HG02763 (cell line): ENCODE measurements at regions not wholly inside any gene's neighbourhood (a gene's known extent, or its start where the extent isn't known, plus 50 kb on each side); places are given as distances from the start of the nearest gene placed in this dataset.

Source experiments
- ATAC-seq: cut with Tn5 transposase; IDR thresholded peaks from one replicate; pipeline ENCODE4 v1.9.1; 2021; ENCODE audit warnings: mild to moderate bottlenecking, moderate library complexity; ENCODE audit not compliant: unreplicated experiment

GRCh38 chr15:47516972-47517371 is 200.3 kb upstream of the SEMA6D start:
- ATAC-seq, result no peak

- ATAC-seq, result no peak
Observed at GRCh38 chr15:47517737-47518136, 199.6 kb upstream of the SEMA6D start.

GRCh38 chr15:47523681-47524475 is 193.4 kb upstream of the SEMA6D start:
- ATAC-seq, result no peak

GRCh38 chr15:47529241-47529640 is 188.1 kb upstream of the SEMA6D start:
- no peak for ATAC-seq

GRCh38 chr15:47534673-47535072 is 182.6 kb upstream of the SEMA6D start:
- no peak for ATAC-seq

- ATAC-seq, result no peak
Observed at GRCh38 chr15:47541562-47541961, 175.7 kb upstream of the SEMA6D start.

- no peak for ATAC-seq
Observed at GRCh38 chr15:47542312-47542989, 174.9 kb upstream of the SEMA6D start.

- no peak for ATAC-seq
Observed at GRCh38 chr15:47548231-47548630, 169.1 kb upstream of the SEMA6D start.

- ATAC-seq, result no peak
Observed at GRCh38 chr15:47548986-47549385, 168.3 kb upstream of the SEMA6D start.

GRCh38 chr15:47551079-47551478 is 166.2 kb upstream of the SEMA6D start:
- ATAC-seq, result no peak

GRCh38 chr15:47551546-47551945 is 165.8 kb upstream of the SEMA6D start:
- no peak for ATAC-seq

GRCh38 chr15:47552978-47553608 is 164.2 kb upstream of the SEMA6D start:
- no peak for ATAC-seq

GRCh38 chr15:47553947-47554346 is 163.4 kb upstream of the SEMA6D start:
- ATAC-seq, result no peak

GRCh38 chr15:47561102-47561501 is 156.2 kb upstream of the SEMA6D start:
- ATAC-seq, result no peak

- ATAC-seq, result no peak
Observed at GRCh38 chr15:47565949-47566348, 151.4 kb upstream of the SEMA6D start.

GRCh38 chr15:47566610-47567009 is 150.7 kb upstream of the SEMA6D start:
- no peak for ATAC-seq

GRCh38 chr15:47568030-47568429 is 149.3 kb upstream of the SEMA6D start:
- no peak for ATAC-seq

GRCh38 chr15:47570044-47570443 is 147.3 kb upstream of the SEMA6D start:
- no peak for ATAC-seq

GRCh38 chr15:47570451-47570850 is 146.9 kb upstream of the SEMA6D start:
- no peak for ATAC-seq

GRCh38 chr15:47570881-47571640 is 146.2 kb upstream of the SEMA6D start:
- no peak for ATAC-seq

GRCh38 chr15:47573673-47574072 is 143.6 kb upstream of the SEMA6D start:
- no peak for ATAC-seq
